ENCODE measurements at regions not wholly inside any gene's neighbourhood (a gene's known extent, or its start where the extent isn't known, plus 50 kb on each side); places are given as distances from the start of the nearest gene placed in this dataset.
"Not testable (repeated sequence)": the region's sequence is repeated elsewhere in the genome, so short reads cannot be mapped to it uniquely, and the experiment has no call there.

- not testable (repeated sequence) for H3K36me3 ChIP-seq (ENCODE audit: insufficient read depth, low read length); H3K9me3 ChIP-seq (ENCODE audit: low read length); H3K4me3 ChIP-seq (ENCODE audit: low read depth in 1 of 2, low read length in 2 of 2); H3K27me3 ChIP-seq (ENCODE audit: control insufficient read depth in 1 of 2, insufficient read depth in 2 of 2, low read length in 2 of 2); H3K27ac ChIP-seq (ENCODE audit: low read depth, low read length); H3K9ac ChIP-seq (ENCODE audit: low read length)
- H3K4me1 ChIP-seq (ENCODE audit: insufficient read depth, low read length) = peaks cover 13% of the 10 kb centered on the region
Observed at GRCh38 chr12:20093190-20093810, 275.0 kb upstream of the PDE3A start.

GRCh38 chr12:20096430-20096829 lies 271.9 kb upstream of the PDE3A start:
- H3K4me3 ChIP-seq (ENCODE audit: low read depth in 1 of 2, low read length in 2 of 2) = no peak overlapping the region

GRCh38 chr12:20097626-20098025 lies 270.7 kb upstream of the PDE3A start:
- H3K9me3 ChIP-seq (ENCODE audit: low read length) = no peaks in the 10 kb centered on the region
- H3K27me3 ChIP-seq (ENCODE audit: control insufficient read depth in 1 of 2, insufficient read depth in 2 of 2, low read length in 2 of 2) = no peaks in the 10 kb centered on the region
- no peaks in the 10 kb centered on the region for H3K36me3 ChIP-seq (ENCODE audit: insufficient read depth, low read length)
- peaks cover 27% of the 10 kb centered on the region for H3K4me1 ChIP-seq (ENCODE audit: insufficient read depth, low read length)
- no peak overlapping the region for H3K27ac ChIP-seq (ENCODE audit: low read depth, low read length)
- H3K4me3 ChIP-seq (ENCODE audit: low read depth in 1 of 2, low read length in 2 of 2) = no peak overlapping the region
- no peak overlapping the region for H3K9ac ChIP-seq (ENCODE audit: low read length)

More at GRCh38 chr12:20096430-20096829, 271.9 kb upstream of the PDE3A start:
- no peak overlapping the region for H3K27ac ChIP-seq (ENCODE audit: low read depth, low read length)
- H3K9me3 ChIP-seq (ENCODE audit: low read length) = no peaks in the 10 kb centered on the region
- no peak overlapping the region for H3K9ac ChIP-seq (ENCODE audit: low read length)
- no peaks in the 10 kb centered on the region for H3K27me3 ChIP-seq (ENCODE audit: control insufficient read depth in 1 of 2, insufficient read depth in 2 of 2, low read length in 2 of 2)
- no peaks in the 10 kb centered on the region for H3K36me3 ChIP-seq (ENCODE audit: insufficient read depth, low read length)
- peaks cover 26% of the 10 kb centered on the region for H3K4me1 ChIP-seq (ENCODE audit: insufficient read depth, low read length)

- Histone ChIP-seq H3K9ac (ENCODE audit: low read length) (no peak overlapping the region), H3K27ac (ENCODE audit: low read depth, low read length) (no peak overlapping the region), H3K36me3 (ENCODE audit: insufficient read depth, low read length) (no peaks in the 10 kb centered on the region), H3K4me1 (ENCODE audit: insufficient read depth, low read length) (peaks cover 27% of the 10 kb centered on the region), H3K9me3 (ENCODE audit: low read length) (no peaks in the 10 kb centered on the region), H3K27me3 (ENCODE audit: control insufficient read depth in 1 of 2, insufficient read depth in 2 of 2, low read length in 2 of 2) (no peaks in the 10 kb centered on the region), H3K4me3 (ENCODE audit: low read depth in 1 of 2, low read length in 2 of 2) (no peak overlapping the region)
Observed at GRCh38 chr12:20099395-20100183, 268.7 kb upstream of the PDE3A start.

GRCh38 chr12:20101046-20101445 lies 267.3 kb upstream of the PDE3A start:
- H3K4me1 ChIP-seq (ENCODE audit: insufficient read depth, low read length) = peaks cover 35% of the 10 kb centered on the region
- no peaks in the 10 kb centered on the region for H3K27me3 ChIP-seq (ENCODE audit: control insufficient read depth in 1 of 2, insufficient read depth in 2 of 2, low read length in 2 of 2)
- H3K36me3 ChIP-seq (ENCODE audit: insufficient read depth, low read length) = no peaks in the 10 kb centered on the region
- no peaks in the 10 kb centered on the region for H3K9me3 ChIP-seq (ENCODE audit: low read length)
- H3K9ac ChIP-seq (ENCODE audit: low read length) = no peak overlapping the region
- no peak overlapping the region for H3K4me3 ChIP-seq (ENCODE audit: low read depth in 1 of 2, low read length in 2 of 2)
- H3K27ac ChIP-seq (ENCODE audit: low read depth, low read length) = no peak overlapping the region

GRCh38 chr12:20105943-20106342 lies 262.4 kb upstream of the PDE3A start:
- Histone ChIP-seq H3K36me3 (ENCODE audit: insufficient read depth, low read length) (no peaks in the 10 kb centered on the region), H3K9me3 (ENCODE audit: low read length) (no peaks in the 10 kb centered on the region), H3K27me3 (ENCODE audit: control insufficient read depth in 1 of 2, insufficient read depth in 2 of 2, low read length in 2 of 2) (no peaks in the 10 kb centered on the region), H3K4me3 (ENCODE audit: low read depth in 1 of 2, low read length in 2 of 2) (no peak overlapping the region), H3K9ac (ENCODE audit: low read length) (no peak overlapping the region), H3K27ac (ENCODE audit: low read depth, low read length) (no peak overlapping the region), H3K4me1 (ENCODE audit: insufficient read depth, low read length) (peaks cover 36% of the 10 kb centered on the region)

GRCh38 chr12:20109676-20110075 lies 258.7 kb upstream of the PDE3A start:
- Histone ChIP-seq H3K4me1 (ENCODE audit: insufficient read depth, low read length) (peaks cover 32% of the 10 kb centered on the region), H3K27me3 (ENCODE audit: control insufficient read depth in 1 of 2, insufficient read depth in 2 of 2, low read length in 2 of 2) (no peaks in the 10 kb centered on the region), H3K9me3 (ENCODE audit: low read length) (no peaks in the 10 kb centered on the region), H3K36me3 (ENCODE audit: insufficient read depth, low read length) (no peaks in the 10 kb centered on the region), H3K27ac (ENCODE audit: low read depth, low read length) (no peak overlapping the region), H3K4me3 (ENCODE audit: low read depth in 1 of 2, low read length in 2 of 2) (no peak overlapping the region), H3K9ac (ENCODE audit: low read length) (no peak overlapping the region)

- H3K4me1 ChIP-seq (ENCODE audit: insufficient read depth, low read length); H3K27me3 ChIP-seq (ENCODE audit: control insufficient read depth in 1 of 2, insufficient read depth in 2 of 2, low read length in 2 of 2); H3K36me3 ChIP-seq (ENCODE audit: insufficient read depth, low read length); H3K4me3 ChIP-seq (ENCODE audit: low read depth in 1 of 2, low read length in 2 of 2); H3K27ac ChIP-seq (ENCODE audit: low read depth, low read length); H3K9ac ChIP-seq (ENCODE audit: low read length); H3K9me3 ChIP-seq (ENCODE audit: low read length): not testable (repeated sequence)
Observed at GRCh38 chr12:20115371-20115770, 253.0 kb upstream of the PDE3A start.

GRCh38 chr12:20119596-20120402 lies 248.5 kb upstream of the PDE3A start:
- Histone ChIP-seq H3K36me3 (ENCODE audit: insufficient read depth, low read length) (no peaks in the 10 kb centered on the region), H3K4me1 (ENCODE audit: insufficient read depth, low read length) (peaks cover 4% of the 10 kb centered on the region), H3K9me3 (ENCODE audit: low read length) (no peaks in the 10 kb centered on the region), H3K27ac (ENCODE audit: low read depth, low read length) (peak overlapping the region; percentile 12), H3K9ac (ENCODE audit: low read length) (no peak overlapping the region), H3K4me3 (ENCODE audit: low read depth in 1 of 2, low read length in 2 of 2) (no peak overlapping the region), H3K27me3 (ENCODE audit: control insufficient read depth in 1 of 2, insufficient read depth in 2 of 2, low read length in 2 of 2) (no peaks in the 10 kb centered on the region)

GRCh38 chr12:20120403-20120725 lies 248.0 kb upstream of the PDE3A start:
- Histone ChIP-seq H3K9me3 (ENCODE audit: low read length) (no peaks in the 10 kb centered on the region), H3K4me1 (ENCODE audit: insufficient read depth, low read length) (peaks cover 9% of the 10 kb centered on the region), H3K27ac (ENCODE audit: low read depth, low read length) (peak overlapping the region; percentile 12), H3K9ac (ENCODE audit: low read length) (no peak overlapping the region), H3K27me3 (ENCODE audit: control insufficient read depth in 1 of 2, insufficient read depth in 2 of 2, low read length in 2 of 2) (no peaks in the 10 kb centered on the region), H3K36me3 (ENCODE audit: insufficient read depth, low read length) (no peaks in the 10 kb centered on the region), H3K4me3 (ENCODE audit: low read depth in 1 of 2, low read length in 2 of 2) (no peak overlapping the region)

GRCh38 chr12:20122274-20122673 lies 246.1 kb upstream of the PDE3A start:
- Histone ChIP-seq H3K36me3 (ENCODE audit: insufficient read depth, low read length) (no peaks in the 10 kb centered on the region), H3K27me3 (ENCODE audit: control insufficient read depth in 1 of 2, insufficient read depth in 2 of 2, low read length in 2 of 2) (no peaks in the 10 kb centered on the region), H3K9ac (ENCODE audit: low read length) (no peak overlapping the region), H3K27ac (ENCODE audit: low read depth, low read length) (no peak overlapping the region), H3K4me3 (ENCODE audit: low read depth in 1 of 2, low read length in 2 of 2) (no peak overlapping the region), H3K4me1 (ENCODE audit: insufficient read depth, low read length) (peaks cover 24% of the 10 kb centered on the region), H3K9me3 (ENCODE audit: low read length) (no peaks in the 10 kb centered on the region)

All from muscle layer of colon (tissue), 2 donors.